GM21619 (cell line): ENCODE measurements at regions not wholly inside any gene's neighbourhood (a gene's known extent, or its start where the extent isn't known, plus 50 kb on each side); places are given as distances from the start of the nearest gene placed in this dataset.
"Not testable (repeated sequence)": the region's sequence is repeated elsewhere in the genome, so short reads cannot be mapped to it uniquely, and the experiment has no call there.

Source experiments
- ATAC-seq: cut with Tn5 transposase; IDR thresholded peaks from one replicate; pipeline ENCODE4 v1.9.1; 2021; ENCODE audit not compliant: unreplicated experiment

DNA sequence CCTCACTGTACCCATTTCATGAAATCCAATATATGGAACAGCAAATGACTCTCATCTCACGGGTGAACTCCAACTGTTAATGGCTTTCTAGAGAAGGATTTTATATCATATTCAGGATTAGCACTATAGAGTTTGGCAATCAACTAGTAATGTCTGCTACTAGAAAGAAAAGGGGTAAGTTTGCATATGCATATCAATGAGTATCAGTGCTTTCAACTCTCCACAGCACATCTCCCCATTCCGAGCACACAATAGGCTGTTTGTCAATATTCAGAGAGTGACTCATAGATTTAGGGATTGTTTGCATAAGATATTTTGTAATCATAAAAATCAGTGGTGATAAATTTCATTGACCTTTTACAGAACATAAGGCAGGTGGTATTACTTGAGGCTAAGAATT lies 163.2 kb upstream of the LMCD1 start:
- ATAC-seq: no peak

DNA sequence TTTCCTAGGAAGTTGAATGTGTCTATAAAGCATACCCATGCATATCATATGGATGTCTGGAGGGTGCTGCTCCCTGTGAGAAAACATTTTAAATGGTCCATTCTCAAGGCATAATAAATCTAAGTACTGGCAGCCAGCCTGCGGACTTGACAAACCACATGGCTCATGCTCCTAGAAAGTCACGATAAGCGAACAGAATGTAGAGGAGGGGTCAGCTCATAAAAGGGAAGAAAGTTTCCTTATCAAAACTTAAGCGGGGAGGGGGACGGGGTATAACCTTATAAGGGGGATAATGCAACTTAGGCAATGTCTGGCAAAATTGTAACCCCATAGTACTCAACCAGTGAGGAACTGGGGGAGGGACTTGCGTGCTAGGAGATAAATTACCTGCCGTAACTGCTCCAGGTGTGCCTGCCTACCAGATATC lies 159.8 kb upstream of the LMCD1 start:
- ATAC-seq: no peak

DNA sequence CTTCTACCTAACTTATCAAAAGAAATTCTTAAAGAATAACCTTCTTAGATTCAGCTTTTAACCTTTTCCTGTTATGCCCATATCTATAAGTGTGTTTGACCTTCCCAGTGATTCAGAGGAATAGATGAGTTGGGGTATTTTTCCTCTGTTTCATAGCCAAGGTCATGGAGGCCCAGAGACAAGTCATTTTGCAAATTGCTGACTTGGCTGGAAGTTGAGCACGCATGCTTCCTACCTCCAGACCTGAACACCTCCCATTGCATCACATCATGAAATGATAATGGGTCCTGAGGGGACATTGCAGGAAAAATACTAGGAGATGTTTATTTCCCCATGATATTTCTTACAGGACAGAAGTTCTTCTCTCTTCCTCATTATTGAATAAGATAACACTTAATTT lies 158.6 kb upstream of the LMCD1 start:
- no peak for ATAC-seq

DNA sequence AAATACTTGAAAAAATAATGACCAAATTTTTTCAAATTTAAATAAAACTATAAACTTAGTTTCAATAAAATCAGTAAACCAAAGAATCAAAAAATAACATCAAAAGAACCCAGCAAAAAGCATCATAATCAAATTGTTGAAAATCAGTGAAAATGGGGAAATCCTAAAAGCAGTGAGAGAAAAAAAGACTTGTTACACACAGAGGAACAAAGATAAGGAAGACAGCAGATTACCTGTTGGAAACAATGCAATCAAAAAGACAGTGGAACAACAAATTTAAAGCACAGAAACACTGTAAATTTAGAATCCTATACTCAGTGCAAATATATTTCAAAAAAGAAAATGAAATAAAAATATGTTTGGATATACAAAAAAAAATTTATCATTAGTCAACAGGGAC lies 156.2 kb upstream of the LMCD1 start:
- no peak for ATAC-seq

DNA sequence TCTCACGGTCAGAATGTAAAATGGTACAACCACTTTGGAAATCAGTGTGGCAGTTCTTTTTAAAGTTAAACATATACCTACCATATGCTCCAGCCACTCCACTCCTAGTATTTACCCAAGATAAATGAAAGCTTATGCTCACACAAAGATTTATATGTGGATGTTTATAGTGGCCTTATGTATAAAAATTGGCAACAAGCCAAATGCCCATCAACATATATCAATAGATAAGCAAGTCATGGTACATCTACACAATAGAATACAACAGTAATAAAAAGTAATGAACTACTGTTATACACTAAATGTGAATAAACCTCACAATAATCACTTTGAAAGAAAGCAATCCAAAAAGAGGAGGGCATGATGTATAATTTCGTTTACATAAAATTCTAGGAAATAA lies 153.5 kb upstream of the LMCD1 start:
- no peak for ATAC-seq

DNA sequence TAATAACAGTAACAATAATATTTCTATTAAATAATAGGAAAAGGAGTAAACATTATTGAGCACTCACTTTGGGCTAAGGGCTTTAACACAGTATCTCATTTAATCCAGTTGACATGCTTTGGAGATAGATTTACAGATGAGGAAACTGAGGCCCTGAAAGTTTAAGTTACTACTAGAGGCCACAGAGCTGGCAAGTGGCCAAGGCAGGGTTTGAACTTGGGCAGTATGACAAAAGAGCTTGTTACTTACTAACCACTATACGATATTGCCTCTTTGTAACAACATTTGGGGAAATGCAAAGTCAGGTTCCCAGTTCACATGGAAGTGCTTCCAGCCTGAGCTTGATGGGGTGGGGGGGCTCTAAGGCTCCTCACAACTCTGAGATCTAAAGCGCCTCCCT lies 149.1 kb upstream of the LMCD1 start:
- no peak for ATAC-seq

DNA sequence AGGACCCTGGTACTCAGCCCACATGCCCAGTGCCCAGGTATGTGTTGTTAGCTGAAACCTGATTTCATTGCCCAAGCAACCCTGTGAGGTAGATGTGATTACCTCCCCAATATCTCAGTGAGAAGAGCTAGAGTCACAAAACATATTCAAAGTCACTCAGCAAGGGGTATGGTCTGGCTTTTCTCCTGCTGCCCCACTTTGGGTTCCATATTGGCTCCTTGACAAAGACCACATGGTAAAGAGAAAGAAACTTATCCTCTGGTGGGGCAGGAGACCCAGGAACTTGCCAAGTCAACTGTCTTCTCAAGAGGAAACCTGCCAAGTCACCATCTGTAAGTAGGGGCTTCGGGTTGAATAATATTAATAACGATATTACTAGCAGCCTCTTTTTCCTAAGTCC lies 148.3 kb upstream of the LMCD1 start:
- ATAC-seq: no peak

DNA sequence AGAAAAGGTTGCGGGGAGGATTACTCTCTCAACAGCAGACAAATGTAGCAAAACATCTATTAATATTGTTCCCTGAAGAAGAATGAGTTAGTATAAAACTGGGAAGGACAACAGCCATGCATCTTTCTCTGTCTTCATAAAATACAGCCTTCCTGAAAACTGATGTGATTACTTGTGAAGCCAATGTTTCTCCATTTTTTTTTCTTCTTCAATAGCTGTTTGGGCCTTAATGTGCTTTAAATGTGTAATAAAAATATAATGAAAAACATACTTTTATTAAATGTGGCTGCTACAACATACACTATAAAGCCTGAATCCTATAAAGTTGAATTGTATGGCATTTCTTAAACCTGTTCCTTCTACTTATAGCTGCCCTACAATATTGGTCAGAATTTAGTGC lies 146.3 kb upstream of the LMCD1 start:
- ATAC-seq: no peak

DNA sequence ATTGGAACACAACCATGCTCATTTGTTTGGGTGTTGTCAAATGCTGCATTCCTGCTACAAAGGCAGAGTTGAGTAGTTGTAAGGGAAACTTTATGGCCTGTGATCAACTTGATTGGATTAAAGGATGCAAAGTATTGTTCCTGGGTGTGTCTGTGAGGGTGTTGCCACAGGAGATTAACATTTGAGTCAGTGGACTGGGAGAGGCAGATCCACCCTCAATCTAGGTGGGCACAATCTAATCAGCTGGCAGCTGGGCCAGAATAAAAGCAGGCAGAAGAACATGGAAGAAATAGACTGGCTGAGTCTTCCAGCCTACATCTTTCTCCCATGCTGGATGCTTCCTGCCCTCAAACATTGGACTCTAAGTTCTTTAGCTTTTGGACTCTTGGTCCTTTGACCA lies 145.6 kb upstream of the LMCD1 start:
- ATAC-seq: not testable (repeated sequence)

DNA sequence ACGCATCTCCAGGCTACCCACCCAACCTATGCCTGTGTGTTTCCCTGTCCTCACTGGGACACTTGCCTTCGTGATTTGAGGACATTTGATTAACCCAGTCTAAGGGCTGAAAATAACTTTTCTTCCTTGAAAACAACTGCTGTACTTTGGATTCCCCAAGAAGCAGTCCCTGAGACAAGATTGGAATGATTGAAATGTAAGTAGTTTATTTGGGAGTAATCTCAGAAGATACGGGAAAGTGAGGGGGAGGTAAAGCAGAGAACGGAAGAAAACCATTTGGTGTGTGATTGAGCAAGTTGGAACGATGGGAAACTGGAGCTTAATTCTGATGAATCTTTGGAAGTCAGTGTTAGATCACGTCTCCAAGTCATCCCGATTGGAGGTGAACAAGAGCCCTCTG lies 143.8 kb upstream of the LMCD1 start:
- ATAC-seq: no peak

DNA sequence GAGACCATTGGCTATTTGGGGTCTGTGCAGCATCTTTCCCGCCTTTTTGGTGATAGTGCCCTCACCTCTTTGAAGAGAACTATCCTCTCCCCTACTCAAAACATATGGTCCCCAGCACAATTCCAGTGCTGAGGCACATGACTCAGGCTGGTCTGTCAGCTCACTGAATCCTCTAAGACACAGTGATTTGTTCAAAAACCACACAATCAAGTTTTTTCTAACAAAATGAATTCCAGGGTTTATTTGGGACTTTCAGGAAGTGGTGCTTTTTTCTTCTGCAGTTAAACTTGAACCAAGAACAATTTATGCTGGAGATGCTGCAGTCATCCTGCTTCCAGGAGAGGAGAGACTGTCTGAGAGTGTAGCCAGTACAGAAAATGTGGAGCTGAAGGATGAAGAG lies 142.5 kb upstream of the LMCD1 start:
- no peak for ATAC-seq

DNA sequence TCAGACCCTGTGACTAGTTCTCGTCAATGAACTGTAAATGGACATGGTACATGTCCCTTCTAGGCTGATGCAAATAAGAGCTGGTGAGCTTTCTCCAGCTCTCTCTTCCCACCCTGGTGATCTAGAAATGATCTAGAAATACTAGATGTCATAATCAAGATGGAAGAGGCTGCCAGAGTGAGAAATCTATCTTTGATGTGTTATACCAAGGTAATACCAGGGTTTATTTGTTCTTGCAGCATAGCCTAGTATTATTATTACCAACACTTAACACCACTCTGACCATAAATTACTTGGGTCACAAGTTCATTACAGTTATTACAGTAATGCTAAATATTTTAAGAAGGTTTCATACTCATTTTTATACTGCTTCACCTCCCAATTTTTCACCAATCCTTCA lies 138.4 kb upstream of the LMCD1 start:
- ATAC-seq: no peak

DNA sequence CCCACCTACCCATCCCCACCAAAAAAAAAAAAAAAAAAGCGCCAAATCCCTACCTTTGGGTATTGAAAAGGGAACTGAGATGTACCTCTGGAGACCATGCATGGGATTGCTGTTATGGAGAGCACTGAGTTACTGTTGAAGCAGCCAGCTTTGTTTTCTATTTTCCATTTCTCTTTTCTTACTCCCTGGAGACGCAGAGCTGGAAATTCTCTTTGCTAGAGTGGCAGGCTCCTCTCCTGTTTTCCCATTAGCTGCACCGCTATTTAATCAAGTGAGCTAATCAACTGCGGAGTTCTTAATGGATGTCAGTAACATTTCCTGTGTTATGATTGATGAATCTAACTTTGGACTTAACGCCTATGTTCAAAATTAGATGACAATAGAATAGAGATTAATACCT lies 136.1 kb upstream of the LMCD1 start:
- ATAC-seq: no peak

DNA sequence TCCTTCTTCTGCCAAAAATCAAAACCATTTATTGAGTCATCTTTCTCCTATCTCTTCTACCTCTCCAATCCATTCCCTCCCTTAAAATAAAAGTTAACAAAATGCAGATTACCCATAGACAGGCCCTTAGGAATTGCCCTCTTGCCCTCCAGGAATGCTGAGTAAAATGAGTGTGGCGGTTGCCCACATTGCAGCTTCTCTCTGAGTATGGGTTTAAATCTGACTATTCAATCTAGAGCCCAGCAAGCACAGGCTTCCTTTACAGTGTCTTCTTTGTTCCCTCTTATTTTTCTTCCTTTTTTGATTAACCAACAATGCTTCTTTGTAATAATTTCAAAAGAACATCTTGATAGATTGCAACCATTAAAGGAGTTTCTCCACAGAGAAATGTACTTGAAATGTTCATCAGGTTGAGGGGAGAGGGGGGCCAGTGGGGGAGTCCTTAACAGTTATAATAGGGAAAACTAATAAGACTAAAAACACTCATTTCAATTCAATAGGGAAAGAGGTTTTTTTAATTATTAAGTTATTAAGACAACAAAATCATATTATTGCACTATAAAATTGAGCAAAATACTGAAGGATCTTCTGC lies 135.3 kb upstream of the LMCD1 start:
- ATAC-seq: no peak

DNA sequence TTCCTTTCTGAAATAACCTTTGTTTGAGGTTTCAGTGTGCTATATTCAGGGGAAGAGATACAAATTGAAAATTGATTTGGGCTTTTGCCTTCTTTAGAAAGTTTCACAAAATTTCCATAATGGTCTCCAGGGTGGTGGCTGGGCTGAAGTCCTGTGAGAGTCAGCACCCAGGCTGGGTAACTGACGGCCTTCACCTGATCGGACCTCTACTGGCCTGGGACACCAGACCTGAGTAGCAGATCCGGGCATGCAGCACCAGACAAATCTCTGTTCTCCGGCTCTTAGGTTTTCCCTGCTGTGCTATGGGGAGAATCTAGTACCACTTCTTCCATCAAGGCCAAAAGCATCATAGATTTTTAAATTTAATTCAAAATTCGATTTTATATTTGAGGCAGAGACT lies 133.0 kb upstream of the LMCD1 start:
- no peak for ATAC-seq

DNA sequence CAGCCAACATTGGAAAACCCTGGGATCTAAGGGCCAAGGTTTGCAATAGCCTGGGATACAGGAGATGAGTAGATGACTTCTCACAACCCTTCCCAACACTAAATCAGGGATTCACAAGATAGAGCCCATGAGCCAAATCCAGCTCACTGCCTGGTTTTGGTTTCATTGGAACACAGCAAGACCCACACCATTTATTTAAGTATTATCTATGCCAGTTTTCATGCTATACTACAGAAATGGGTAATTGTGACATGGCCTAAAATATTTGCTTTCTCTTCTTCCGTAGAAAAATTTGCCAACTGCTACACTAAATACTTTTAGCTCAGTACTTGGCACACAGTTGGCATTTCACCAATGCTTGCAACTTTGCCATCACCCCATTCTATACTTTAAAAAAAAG lies 132.0 kb upstream of the LMCD1 start:
- no peak for ATAC-seq

DNA sequence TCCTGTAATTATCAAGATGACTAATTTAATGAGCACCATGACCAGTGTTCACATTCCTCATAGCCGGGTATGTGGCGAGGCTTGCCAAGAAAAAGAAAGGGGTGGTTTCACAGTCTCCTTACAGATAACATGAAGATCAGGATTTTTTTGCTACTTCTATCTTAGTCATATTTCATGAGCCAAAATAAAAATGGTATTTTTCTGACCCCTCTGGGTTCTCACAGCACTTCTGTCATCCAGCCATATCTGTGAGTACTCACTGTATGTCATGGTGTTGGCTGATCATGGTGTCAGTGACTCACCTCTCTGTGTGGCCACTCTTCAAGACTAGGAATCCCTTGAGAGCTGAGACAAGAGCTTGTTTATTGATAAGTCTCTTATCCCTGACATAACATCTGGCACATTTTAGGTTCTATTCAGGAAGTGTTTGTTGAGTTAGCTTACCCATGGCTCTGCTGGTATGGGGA lies 130.5 kb upstream of the LMCD1 start:
- ATAC-seq: no peak

DNA sequence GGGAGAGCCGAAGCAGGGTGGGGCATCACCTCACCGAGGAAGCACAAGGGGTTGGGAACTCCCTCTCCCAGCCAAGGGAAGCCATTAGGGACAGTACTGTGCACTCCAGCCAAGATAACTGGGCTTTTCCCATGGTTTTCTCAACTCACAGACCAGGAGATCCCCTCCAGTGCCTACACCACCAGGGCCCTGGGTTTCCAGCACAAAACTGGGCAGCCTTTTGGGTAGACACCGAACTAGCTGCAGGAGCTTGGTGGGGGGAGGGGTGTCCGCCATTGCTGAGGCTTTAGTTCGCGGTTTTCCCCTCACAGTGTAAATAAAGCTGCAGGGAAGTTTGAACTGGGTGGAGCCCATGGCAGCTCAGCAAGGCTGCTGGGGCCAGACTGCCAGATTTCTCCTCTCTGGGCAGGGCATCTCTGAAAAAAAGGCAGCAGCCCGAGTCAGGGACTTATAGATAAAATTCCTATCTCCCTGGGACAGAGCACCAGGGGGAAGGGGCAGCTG lies 129.6 kb upstream of the LMCD1 start:
- no peak for ATAC-seq

DNA sequence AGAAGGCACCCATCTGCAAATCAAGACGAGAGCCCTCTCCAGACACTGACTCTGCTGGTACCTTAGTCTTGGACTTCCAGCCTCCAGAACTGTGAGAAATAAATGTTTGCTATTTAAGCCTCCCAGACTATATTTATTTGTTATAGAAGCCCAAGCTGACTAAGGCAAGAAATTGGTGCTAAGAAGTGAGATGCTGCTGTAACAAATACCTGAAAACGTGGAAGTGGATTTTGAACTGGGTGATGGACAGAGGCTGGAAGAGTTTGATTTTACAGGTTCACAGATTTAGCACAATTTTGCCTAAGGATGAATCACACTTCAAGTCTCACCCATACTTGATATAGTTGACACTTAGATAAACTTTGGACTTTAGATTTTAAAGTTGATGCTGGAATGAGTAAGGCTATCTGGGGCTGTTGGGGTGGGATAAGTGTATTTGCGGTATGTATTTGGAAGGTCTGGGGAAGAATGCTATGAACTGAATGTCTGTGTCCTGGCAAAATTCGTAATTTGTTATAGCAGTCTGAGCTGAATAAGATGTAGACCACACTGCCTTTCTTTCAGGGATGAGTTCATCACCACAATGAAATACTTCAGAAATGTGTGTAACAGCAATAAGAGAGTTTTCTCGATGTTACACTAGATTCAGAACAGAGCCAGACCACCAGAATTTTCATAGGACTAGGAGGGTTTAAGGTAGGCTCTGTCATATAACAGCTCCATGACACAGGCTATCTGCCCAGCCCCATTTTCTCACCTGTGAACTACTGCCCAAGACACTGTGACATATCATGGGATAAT lies 120.5 kb upstream of the LMCD1 start:
- ATAC-seq: no peak

DNA sequence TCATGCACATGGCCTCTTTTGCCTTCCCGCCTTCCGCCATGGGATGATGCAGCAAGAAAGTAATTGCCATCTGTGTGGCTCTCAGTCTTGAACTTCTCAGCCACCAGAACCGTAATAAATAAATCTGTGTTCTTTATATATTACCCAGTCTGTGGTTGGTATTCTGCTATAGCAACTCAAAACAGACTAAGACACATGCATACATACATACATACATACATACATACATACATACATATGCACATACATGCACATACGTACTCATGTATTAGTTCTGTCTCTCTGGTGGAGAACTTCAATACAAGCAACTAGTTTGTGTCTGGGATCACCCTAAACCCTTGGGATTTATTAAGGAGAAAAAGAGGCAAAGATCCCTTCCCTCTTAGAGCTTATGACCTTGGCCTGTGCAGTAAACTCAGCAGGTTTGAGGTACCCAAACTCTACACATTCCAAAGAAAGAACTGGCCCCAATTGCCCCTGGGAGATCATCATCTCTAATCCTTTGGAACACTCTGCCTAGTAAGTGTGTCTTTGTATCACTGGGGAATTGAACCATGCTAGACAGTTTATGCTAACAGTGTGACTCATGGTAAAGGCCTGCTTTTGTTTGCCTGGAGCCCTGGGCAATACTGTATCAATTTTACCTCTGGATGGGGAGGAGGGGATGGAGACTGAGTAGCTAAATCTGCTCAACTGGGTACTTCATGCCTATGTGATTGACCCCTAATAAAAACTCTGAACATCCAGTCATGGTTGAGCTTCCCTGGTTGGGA lies 115.6 kb upstream of the LMCD1 start:
- no peak for ATAC-seq

DNA sequence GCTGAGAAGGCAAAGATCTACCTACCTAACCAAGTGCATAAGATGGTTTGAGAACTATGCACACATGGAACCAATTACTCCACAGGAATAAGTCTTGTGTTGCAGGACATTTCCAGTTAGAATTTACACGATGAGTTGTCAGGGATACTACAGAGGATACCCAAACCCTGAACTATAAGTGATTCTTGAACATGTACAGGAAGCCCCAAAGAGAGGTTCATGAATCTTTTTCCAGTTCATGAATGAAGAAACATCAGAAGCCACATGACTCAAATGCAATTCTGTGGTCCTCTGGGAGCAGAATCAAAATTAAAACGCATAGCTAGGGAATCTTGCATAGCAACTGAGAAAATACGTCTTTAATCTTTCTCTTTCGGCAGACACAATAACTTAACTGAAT lies 114.1 kb upstream of the LMCD1 start:
- ATAC-seq: no peak

DNA sequence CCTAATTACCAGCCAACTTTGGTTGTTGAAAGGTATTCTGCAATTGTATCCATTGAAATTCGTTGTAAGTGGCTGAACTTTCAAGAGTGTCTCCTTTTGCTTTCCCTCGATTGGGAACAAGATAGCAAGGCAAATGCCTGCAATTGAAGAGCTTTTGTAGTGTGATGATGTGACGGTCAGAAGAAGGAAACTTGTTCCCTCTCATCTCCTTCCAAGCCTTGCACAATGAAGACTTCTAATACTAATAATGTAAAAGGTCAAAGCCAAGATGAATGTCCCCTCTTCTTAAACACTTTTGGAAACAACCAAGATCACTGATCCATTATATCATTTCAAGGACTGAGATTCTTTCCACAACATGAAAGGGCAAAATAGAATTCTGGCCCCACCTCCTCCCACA lies 101.9 kb upstream of the LMCD1 start:
- ATAC-seq: no peak
